ENCODE measurements at regions not wholly inside any gene's neighbourhood (a gene's known extent, or its start where the extent isn't known, plus 50 kb on each side); places are given as distances from the start of the nearest gene placed in this dataset.

- no peaks in the 10 kb centered on the region for H3K27me3 Mint-ChIP-seq (ENCODE audit: low read depth)
- intact Hi-C loops (cut with micrococcal nuclease), result no loop called here
- H3K4me1 Mint-ChIP-seq (ENCODE audit: low read depth), result no peaks in the 10 kb centered on the region
- no peak for DNase-seq (ENCODE audit: low spot score)
- no peak overlapping the region for H3K27ac Mint-ChIP-seq
- no peak overlapping the region for H3K4me3 Mint-ChIP-seq (ENCODE audit: low read depth)
- H3K9me3 Mint-ChIP-seq, result no peaks in the 10 kb centered on the region
- H3K36me3 Mint-ChIP-seq (ENCODE audit: low read depth), result no peaks in the 10 kb centered on the region
Measured at GRCh38 chr20:54379893-54380584, 95.4 kb upstream of the DOK5 start.

- no peaks in the 10 kb centered on the region for H3K4me1 Mint-ChIP-seq (ENCODE audit: low read depth)
- intact Hi-C loops (cut with micrococcal nuclease), result no loop called here
- no peak overlapping the region for H3K4me3 Mint-ChIP-seq (ENCODE audit: low read depth)
- H3K27me3 Mint-ChIP-seq (ENCODE audit: low read depth), result no peaks in the 10 kb centered on the region
- no peak for DNase-seq (ENCODE audit: low spot score)
- H3K9me3 Mint-ChIP-seq, result no peaks in the 10 kb centered on the region
- no peaks in the 10 kb centered on the region for H3K36me3 Mint-ChIP-seq (ENCODE audit: low read depth)
- H3K27ac Mint-ChIP-seq, result no peak overlapping the region
Measured at GRCh38 chr20:54382419-54382818, 93.0 kb upstream of the DOK5 start.

GRCh38 chr20:54385746-54386145 is 89.6 kb upstream of the DOK5 start:
- no peak overlapping the region for H3K4me3 Mint-ChIP-seq (ENCODE audit: low read depth)
- no peaks in the 10 kb centered on the region for H3K4me1 Mint-ChIP-seq (ENCODE audit: low read depth)
- H3K9me3 Mint-ChIP-seq, result no peaks in the 10 kb centered on the region
- no peaks in the 10 kb centered on the region for H3K36me3 Mint-ChIP-seq (ENCODE audit: low read depth)
- H3K27me3 Mint-ChIP-seq (ENCODE audit: low read depth), result no peaks in the 10 kb centered on the region
- H3K27ac Mint-ChIP-seq, result no peak overlapping the region
- intact Hi-C loops (cut with micrococcal nuclease), result no loop called here
- no peak for DNase-seq (ENCODE audit: low spot score)

GRCh38 chr20:54389596-54390280 is 85.7 kb upstream of the DOK5 start:
- DNase-seq (ENCODE audit: low spot score), result no peak
- Mint-ChIP-seq H3K27me3 (ENCODE audit: low read depth) (no peaks in the 10 kb centered on the region), H3K36me3 (ENCODE audit: low read depth) (no peaks in the 10 kb centered on the region), H3K9me3 (no peaks in the 10 kb centered on the region), H3K27ac (no peak overlapping the region), H3K4me3 (ENCODE audit: low read depth) (no peak overlapping the region), H3K4me1 (ENCODE audit: low read depth) (no peaks in the 10 kb centered on the region)
- intact Hi-C loops (cut with micrococcal nuclease), result no loop called here

- H3K27ac Mint-ChIP-seq, result no peak overlapping the region
- no peak overlapping the region for H3K4me3 Mint-ChIP-seq (ENCODE audit: low read depth)
- no peak for DNase-seq (ENCODE audit: low spot score)
- intact Hi-C loops (cut with micrococcal nuclease), result no loop called here
- H3K36me3 Mint-ChIP-seq (ENCODE audit: low read depth), result no peaks in the 10 kb centered on the region
- no peaks in the 10 kb centered on the region for H3K27me3 Mint-ChIP-seq (ENCODE audit: low read depth)
- no peaks in the 10 kb centered on the region for H3K4me1 Mint-ChIP-seq (ENCODE audit: low read depth)
- H3K9me3 Mint-ChIP-seq, result no peaks in the 10 kb centered on the region
Measured at GRCh38 chr20:54397292-54398140, 77.9 kb upstream of the DOK5 start.

GRCh38 chr20:54398814-54399213 is 76.6 kb upstream of the DOK5 start:
- no peaks in the 10 kb centered on the region for H3K9me3 Mint-ChIP-seq
- no peaks in the 10 kb centered on the region for H3K4me1 Mint-ChIP-seq (ENCODE audit: low read depth)
- H3K4me3 Mint-ChIP-seq (ENCODE audit: low read depth), result no peak overlapping the region

GRCh38 chr20:54405540-54405939 is 69.9 kb upstream of the DOK5 start:
- intact Hi-C loops (cut with micrococcal nuclease), result no loop called here
- Mint-ChIP-seq H3K4me3 (ENCODE audit: low read depth) (no peak overlapping the region), H3K27me3 (ENCODE audit: low read depth) (peaks cover 2% of the 10 kb centered on the region), H3K4me1 (ENCODE audit: low read depth) (no peaks in the 10 kb centered on the region), H3K27ac (no peak overlapping the region), H3K9me3 (no peaks in the 10 kb centered on the region), H3K36me3 (ENCODE audit: low read depth) (no peaks in the 10 kb centered on the region)
- no peak for DNase-seq (ENCODE audit: low spot score)

More at GRCh38 chr20:54398814-54399213, 76.6 kb upstream of the DOK5 start:
- no peak overlapping the region for H3K27ac Mint-ChIP-seq
- no peak for DNase-seq (ENCODE audit: low spot score)
- intact Hi-C loops (cut with micrococcal nuclease), result no loop called here
- no peaks in the 10 kb centered on the region for H3K27me3 Mint-ChIP-seq (ENCODE audit: low read depth)
- H3K36me3 Mint-ChIP-seq (ENCODE audit: low read depth), result no peaks in the 10 kb centered on the region

- intact Hi-C loops (cut with micrococcal nuclease), result no loop called here
- H3K27ac Mint-ChIP-seq, result no peak overlapping the region
- no peak overlapping the region for H3K4me3 Mint-ChIP-seq (ENCODE audit: low read depth)
Measured at GRCh38 chr20:54407459-54407858, 67.9 kb upstream of the DOK5 start.

GRCh38 chr20:54415967-54416366 is 59.4 kb upstream of the DOK5 start:
- Mint-ChIP-seq H3K27ac (no peak overlapping the region), H3K27me3 (ENCODE audit: low read depth) (no peaks in the 10 kb centered on the region), H3K4me1 (ENCODE audit: low read depth) (no peaks in the 10 kb centered on the region), H3K9me3 (no peaks in the 10 kb centered on the region), H3K36me3 (ENCODE audit: low read depth) (no peaks in the 10 kb centered on the region), H3K4me3 (ENCODE audit: low read depth) (no peak overlapping the region)
- intact Hi-C loops (cut with micrococcal nuclease), result no loop called here
- no peak for DNase-seq (ENCODE audit: low spot score)

More at GRCh38 chr20:54407459-54407858, 67.9 kb upstream of the DOK5 start:
- DNase-seq (ENCODE audit: low spot score), result no peak
- H3K9me3 Mint-ChIP-seq, result no peaks in the 10 kb centered on the region
- H3K27me3 Mint-ChIP-seq (ENCODE audit: low read depth), result peaks cover 2% of the 10 kb centered on the region
- H3K36me3 Mint-ChIP-seq (ENCODE audit: low read depth), result no peaks in the 10 kb centered on the region
- H3K4me1 Mint-ChIP-seq (ENCODE audit: low read depth), result no peaks in the 10 kb centered on the region

- H3K4me1 Mint-ChIP-seq (ENCODE audit: low read depth), result no peaks in the 10 kb centered on the region
- no peaks in the 10 kb centered on the region for H3K27me3 Mint-ChIP-seq (ENCODE audit: low read depth)
- DNase-seq (ENCODE audit: low spot score), result no peak
- no peaks in the 10 kb centered on the region for H3K9me3 Mint-ChIP-seq
- intact Hi-C loops (cut with micrococcal nuclease), result no loop called here
- no peak overlapping the region for H3K4me3 Mint-ChIP-seq (ENCODE audit: low read depth)
- H3K36me3 Mint-ChIP-seq (ENCODE audit: low read depth), result no peaks in the 10 kb centered on the region
- H3K27ac Mint-ChIP-seq, result no peak overlapping the region
Measured at GRCh38 chr20:54416770-54417169, 58.6 kb upstream of the DOK5 start.

- no peaks in the 10 kb centered on the region for H3K36me3 Mint-ChIP-seq (ENCODE audit: low read depth)
- intact Hi-C loops (cut with micrococcal nuclease), result no loop called here
- H3K27ac Mint-ChIP-seq, result no peak overlapping the region
- DNase-seq (ENCODE audit: low spot score), result no peak
- no peaks in the 10 kb centered on the region for H3K27me3 Mint-ChIP-seq (ENCODE audit: low read depth)
- H3K9me3 Mint-ChIP-seq, result no peaks in the 10 kb centered on the region
- no peaks in the 10 kb centered on the region for H3K4me1 Mint-ChIP-seq (ENCODE audit: low read depth)
- H3K4me3 Mint-ChIP-seq (ENCODE audit: low read depth), result no peak overlapping the region
Measured at GRCh38 chr20:54419531-54419930, 55.9 kb upstream of the DOK5 start.
